OCI-LY3 (cell line): ENCODE measurements at regions not wholly inside any gene's neighbourhood (a gene's known extent, or its start where the extent isn't known, plus 50 kb on each side); places are given as distances from the start of the nearest gene placed in this dataset.

ENCODE experiments used
- H2AFZ ChIP-seq: fragments of 200-600, 300-600 bp; shearing (Covaris generic); 2 replicates; pipeline ENCODE4 v1.6.0; 2014; ENCODE audit warnings: antibody characterized with exemption, low read depth, low read length
- H3K27ac ChIP-seq: fragments of 200-600, 300-600 bp; sonication (generic); 2 replicates; pipeline ENCODE4 v1.5.1; 2014; ENCODE audit warnings: mild to moderate bottlenecking, low read length, moderate library complexity, mixed read lengths
- H3K27me3 ChIP-seq: fragments of 200-600, 300-600 bp; sonication (generic); 2 replicates; pipeline ENCODE4 v1.6.1; 2014; ENCODE audit warnings: low read depth, low read length, mixed read lengths
- H3K36me3 ChIP-seq: fragments of 200-600, 300-600 bp; sonication (generic); replicated peaks from 2 replicates; pipeline ENCODE3; 2014; ENCODE audit warnings: low read depth, low read length, mixed read lengths
- H3K4me1 ChIP-seq: fragments of 300-600, 200-600 bp; sonication (generic); 2 replicates; pipeline ENCODE4 v1.6.1; 2014; ENCODE audit warnings: low read length, mixed read lengths
- H3K4me2 ChIP-seq: fragments of 200-600, 300-600 bp; sonication (generic); 2 replicates; pipeline ENCODE4 v1.6.1; 2014; ENCODE audit warnings: low read length, mixed read lengths
- H3K4me3 ChIP-seq: fragments of 300-600, 200-600 bp; sonication (generic); 2 replicates; pipeline ENCODE4 v1.5.1; 2014; ENCODE audit warnings: antibody characterized with exemption, mild to moderate bottlenecking, low read length, moderate library complexity
- H3K79me2 ChIP-seq: fragments of 300-600, 200-600 bp; shearing (Covaris generic); 2 replicates; pipeline ENCODE4 v1.6.1; 2014; ENCODE audit warnings: mild to moderate bottlenecking, low read length, mixed read lengths
- H3K9ac ChIP-seq: fragments of 300-600, 200-600 bp; shearing (Covaris generic); 2 replicates; pipeline ENCODE4 v1.6.0; 2014; ENCODE audit warnings: mild to moderate bottlenecking, low read length, moderate library complexity
- H3K9me3 ChIP-seq: fragments of 200-600, 300-600 bp; shearing (Covaris generic); 2 replicates; pipeline ENCODE4 v1.6.1; 2014; ENCODE audit warnings: low read length, mixed read lengths; ENCODE audit not compliant: insufficient read depth
- H4K20me1 ChIP-seq: fragments of 200-600, 300-600 bp; sonication (generic); 2 replicates; pipeline ENCODE4 v1.6.1; 2016; ENCODE audit warnings: low read length, mixed read lengths; ENCODE audit not compliant: insufficient read depth
- CTCF ChIP-seq: fragments of 200-600, 300-600 bp; sonication (generic); IDR thresholded peaks from 2 replicates; pipeline ENCODE4 v1.5.1; 2014; ENCODE audit warnings: antibody characterized with exemption, low read length, low read depth
- EZH2phosphoT487 ChIP-seq: fragments of 200-600 bp; shearing (Covaris generic); IDR thresholded peaks from 2 replicates; pipeline ENCODE4 v1.6.1; 2018; ENCODE audit warnings: antibody characterized with exemption, mixed run types, low read depth

DNA sequence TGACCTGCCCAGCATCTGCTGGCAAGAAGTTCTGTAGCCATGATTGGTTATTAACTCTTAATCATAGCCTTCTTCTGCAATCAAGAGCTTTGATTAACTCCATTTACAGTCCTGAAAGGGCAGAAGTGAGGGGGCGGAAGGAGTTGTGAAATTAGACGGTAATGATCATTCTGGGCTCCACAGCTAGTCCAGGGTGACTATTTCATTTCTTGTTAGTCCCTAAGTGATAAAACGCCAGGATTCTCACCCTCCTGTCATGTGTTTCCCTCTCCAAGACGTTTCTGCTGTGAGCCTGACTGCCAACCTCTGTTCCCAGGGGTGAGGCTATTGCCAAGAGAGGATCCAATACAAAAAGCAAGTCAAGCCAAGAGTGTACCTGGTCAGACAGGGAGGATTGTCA is 155.9 kb upstream of the IPO5 start:
- TF ChIP-seq CTCF (no peak), EZH2phosphoT487 (no peak)
- H3K36me3 ChIP-seq = no peaks in the 10 kb centered on the region
- H4K20me1 ChIP-seq = no peaks in the 10 kb centered on the region
- H3K27me3 ChIP-seq = peaks cover 5% of the 10 kb centered on the region; the same call in 1 of the 2 replicates
- H3K9me3 ChIP-seq = no peaks in the 10 kb centered on the region
- no peaks in the 10 kb centered on the region for H3K4me1 ChIP-seq
- no peak overlapping the region for H3K9ac ChIP-seq
- no peak overlapping the region for H3K4me2 ChIP-seq
- no peak overlapping the region for H3K4me3 ChIP-seq
- no peak overlapping the region for H3K27ac ChIP-seq
- H2AFZ ChIP-seq = no peak overlapping the region
- no peaks in the 10 kb centered on the region for H3K79me2 ChIP-seq

- Histone ChIP-seq H3K27ac (no peak overlapping the region), H3K4me1 (no peaks in the 10 kb centered on the region), H3K79me2 (no peaks in the 10 kb centered on the region), H3K36me3 (no peaks in the 10 kb centered on the region), H4K20me1 (no peaks in the 10 kb centered on the region), H3K9ac (no peak overlapping the region), H2AFZ (no peak overlapping the region; the same call in 1 of the 2 replicates), H3K4me3 (no peak overlapping the region), H3K27me3 (peaks cover 5% of the 10 kb centered on the region; the same call in 1 of the 2 replicates), H3K4me2 (no peak overlapping the region), H3K9me3 (no peaks in the 10 kb centered on the region)
- no peak for TF ChIP-seq EZH2phosphoT487
- TF ChIP-seq CTCF = no peak
Measured at GRCh38 chr13:97798171-97798821, 155.2 kb upstream of the IPO5 start.

- TF ChIP-seq EZH2phosphoT487 (no peak), CTCF (no peak)
- Histone ChIP-seq H3K4me3 (no peak overlapping the region), H4K20me1 (no peaks in the 10 kb centered on the region), H3K9ac (no peak overlapping the region), H3K9me3 (no peaks in the 10 kb centered on the region), H3K36me3 (no peaks in the 10 kb centered on the region), H3K4me1 (no peaks in the 10 kb centered on the region), H3K79me2 (no peaks in the 10 kb centered on the region), H3K27me3 (peaks cover 5% of the 10 kb centered on the region; the same call in 1 of the 2 replicates), H3K27ac (no peak overlapping the region), H2AFZ (no peak overlapping the region), H3K4me2 (no peak overlapping the region)
Measured at GRCh38 chr13:97798836-97799235, 154.6 kb upstream of the IPO5 start.

- no peaks in the 10 kb centered on the region for H3K36me3 ChIP-seq
- no peaks in the 10 kb centered on the region for H3K9me3 ChIP-seq
- TF ChIP-seq EZH2phosphoT487 (no peak), CTCF (no peak)
- H3K27me3 ChIP-seq = peaks cover 9% of the 10 kb centered on the region
- no peaks in the 10 kb centered on the region for H3K4me1 ChIP-seq
- H3K4me3 ChIP-seq = no peak overlapping the region
- no peaks in the 10 kb centered on the region for H4K20me1 ChIP-seq
- no peak overlapping the region for H3K27ac ChIP-seq
- H3K4me2 ChIP-seq = no peak overlapping the region
- H3K79me2 ChIP-seq = no peaks in the 10 kb centered on the region
- no peak overlapping the region for H2AFZ ChIP-seq
- no peak overlapping the region for H3K9ac ChIP-seq
Measured at GRCh38 chr13:97802213-97802612, 151.3 kb upstream of the IPO5 start.
